Lower leg skin (tissue), 3 donors: ENCODE measurements at regions not wholly inside any gene's neighbourhood (a gene's known extent, or its start where the extent isn't known, plus 50 kb on each side); places are given as distances from the start of the nearest gene placed in this dataset.

ENCODE experiments used
- POLR2A ChIP-seq, 2 donors: fragments of 450-650 bp; IDR thresholded peaks; one replicate each; pipeline ENCODE4 v1.6.1; 2016 to 2017; ENCODE audit warnings: antibody characterized with exemption in 2 of 2, mild to moderate bottlenecking in 1 of 2, moderate library complexity in 1 of 2
- TF ChIP-seq, protein P1 (sequence below), 3 donors: fragments of 450-650 bp; IDR thresholded peaks; one replicate each; pipeline ENCODE4 v1.5.1; 2016; ENCODE audit warnings: antibody characterized with exemption in 3 of 3, mild to moderate bottlenecking in 3 of 3, moderate library complexity in 2 of 3

DNA sequence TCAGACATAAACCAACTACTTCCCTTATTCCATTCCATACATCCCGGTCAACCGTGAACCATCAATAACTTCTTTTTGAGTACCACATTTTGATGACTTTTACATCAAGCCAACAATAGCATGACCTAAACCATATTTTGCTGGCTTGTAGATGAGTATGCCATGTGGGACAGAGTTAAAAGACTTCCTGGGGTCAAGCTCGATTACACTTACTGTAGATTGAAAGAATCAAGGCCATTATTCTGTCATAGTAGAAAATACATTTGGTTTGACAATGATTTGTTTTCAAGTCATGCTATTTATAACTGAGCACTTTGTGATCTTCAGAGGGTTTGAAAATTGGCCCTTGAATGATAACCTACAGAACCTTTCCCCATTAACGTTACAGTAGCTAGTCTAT lies 1086.9 kb upstream of the PCDH20 start:
- no peak for TF ChIP-seq POLR2A (IDR thresholded peaks at IDR 0.05)
- TF ChIP-seq, protein P1, sequence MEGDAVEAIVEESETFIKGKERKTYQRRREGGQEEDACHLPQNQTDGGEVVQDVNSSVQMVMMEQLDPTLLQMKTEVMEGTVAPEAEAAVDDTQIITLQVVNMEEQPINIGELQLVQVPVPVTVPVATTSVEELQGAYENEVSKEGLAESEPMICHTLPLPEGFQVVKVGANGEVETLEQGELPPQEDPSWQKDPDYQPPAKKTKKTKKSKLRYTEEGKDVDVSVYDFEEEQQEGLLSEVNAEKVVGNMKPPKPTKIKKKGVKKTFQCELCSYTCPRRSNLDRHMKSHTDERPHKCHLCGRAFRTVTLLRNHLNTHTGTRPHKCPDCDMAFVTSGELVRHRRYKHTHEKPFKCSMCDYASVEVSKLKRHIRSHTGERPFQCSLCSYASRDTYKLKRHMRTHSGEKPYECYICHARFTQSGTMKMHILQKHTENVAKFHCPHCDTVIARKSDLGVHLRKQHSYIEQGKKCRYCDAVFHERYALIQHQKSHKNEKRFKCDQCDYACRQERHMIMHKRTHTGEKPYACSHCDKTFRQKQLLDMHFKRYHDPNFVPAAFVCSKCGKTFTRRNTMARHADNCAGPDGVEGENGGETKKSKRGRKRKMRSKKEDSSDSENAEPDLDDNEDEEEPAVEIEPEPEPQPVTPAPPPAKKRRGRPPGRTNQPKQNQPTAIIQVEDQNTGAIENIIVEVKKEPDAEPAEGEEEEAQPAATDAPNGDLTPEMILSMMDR (IDR thresholded peaks at IDR 0.05), result no peak
